Thyroid gland (tissue), 4 donors: ENCODE measurements at regions not wholly inside any gene's neighbourhood (a gene's known extent, or its start where the extent isn't known, plus 50 kb on each side); places are given as distances from the start of the nearest gene placed in this dataset.

ENCODE experiments used
- CTCF ChIP-seq, 6 experiments: fragments of 200-600 bp in 3 of 6; fragments of 450-650 bp in 3 of 6; sonication (generic) in 3 of 6; IDR thresholded peaks; one replicate each; pipeline ENCODE4 v1.5.1; 2016 to 2019; ENCODE audit warnings: antibody characterized with exemption in 6 of 6, mild to moderate bottlenecking in 2 of 6, inconsistent platforms in 1 of 6, moderate library complexity in 1 of 6
- POLR2A ChIP-seq, 2 donors: fragments of 450-650 bp; IDR thresholded peaks; one replicate each; pipeline ENCODE4 v1.6.1; 2017; ENCODE audit warnings: antibody characterized with exemption in 2 of 2, mild to moderate bottlenecking in 2 of 2, moderate library complexity in 1 of 2

- TF ChIP-seq CTCF (IDR thresholded peaks at IDR 0.05) (no peak), POLR2A (IDR thresholded peaks at IDR 0.05) (no peak)
These were observed 714.8 kb downstream of the ADCYAP1 start for GRCh38 chr18:1619507-1619906.
